SH-SY5Y (cell line): ENCODE measurements at regions not wholly inside any gene's neighbourhood (a gene's known extent, or its start where the extent isn't known, plus 50 kb on each side); places are given as distances from the start of the nearest gene placed in this dataset.

Experiments used
- GATA2 ChIP-seq: IDR thresholded peaks from 2 replicates; pipeline ENCODE4 v1.6.1; 2011; ENCODE audit warnings: mild to moderate bottlenecking, low read depth, low read length
- GATA3 ChIP-seq: IDR thresholded peaks from 2 replicates; pipeline ENCODE4 v1.6.1; 2011; ENCODE audit warnings: low read depth, mild to moderate bottlenecking, low read length, moderate library complexity

GRCh38 chr2:198371329-198371728 lies 566.9 kb downstream of the PLCL1 start:
- no peak for TF ChIP-seq GATA3
- no peak for TF ChIP-seq GATA2
